ENCODE measurements at regions not wholly inside any gene's neighbourhood (a gene's known extent, or its start where the extent isn't known, plus 50 kb on each side); places are given as distances from the start of the nearest gene placed in this dataset.
"Not testable (repeated sequence)": the region's sequence is repeated elsewhere in the genome, so short reads cannot be mapped to it uniquely, and the experiment has no call there.

DNA sequence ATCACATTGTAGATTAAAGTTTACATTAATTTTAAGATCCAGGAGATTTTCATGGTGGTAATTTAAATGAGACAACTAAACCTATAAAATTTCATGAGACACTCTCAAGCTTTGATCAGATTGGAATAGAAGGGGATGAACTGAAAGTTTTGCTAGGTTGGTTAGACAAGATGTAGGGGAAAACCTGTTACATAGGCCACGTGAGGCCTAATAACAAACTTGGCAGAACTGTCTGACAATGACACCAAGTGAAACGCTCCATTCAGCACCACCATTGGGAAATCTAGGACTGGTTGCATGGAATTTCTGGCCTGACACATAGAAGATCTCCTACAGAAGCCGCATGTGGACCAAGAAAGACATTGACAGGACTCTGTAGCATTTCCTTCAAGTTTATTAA, 87.8 kb upstream of the SLC39A10 start:
- no peak for DNase-seq

DNA sequence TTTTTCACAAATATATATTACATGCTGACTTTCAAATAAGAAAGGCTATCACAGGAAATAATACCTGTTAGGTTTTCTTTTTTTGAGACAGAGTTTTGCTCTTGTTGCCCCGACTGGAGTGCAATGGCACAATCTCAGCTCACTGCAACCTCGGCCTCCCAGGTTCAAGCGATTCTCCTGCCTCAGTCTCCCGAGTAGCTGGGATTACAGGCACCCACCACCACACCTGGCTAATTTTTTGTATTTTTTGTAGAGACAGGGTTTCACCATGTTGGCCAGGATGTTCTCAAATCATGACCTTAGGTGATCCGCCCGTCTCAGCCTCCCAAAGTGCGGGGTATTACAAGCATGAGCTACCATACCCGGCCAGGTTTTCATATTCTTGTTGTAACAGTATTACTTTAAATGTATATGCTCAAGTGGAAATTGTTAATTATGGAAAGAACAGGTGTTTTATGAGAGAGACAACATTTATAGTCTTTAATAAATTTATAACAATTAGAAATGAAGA, 92.3 kb upstream of the SLC39A10 start:
- DNase-seq: not testable (repeated sequence)

DNA sequence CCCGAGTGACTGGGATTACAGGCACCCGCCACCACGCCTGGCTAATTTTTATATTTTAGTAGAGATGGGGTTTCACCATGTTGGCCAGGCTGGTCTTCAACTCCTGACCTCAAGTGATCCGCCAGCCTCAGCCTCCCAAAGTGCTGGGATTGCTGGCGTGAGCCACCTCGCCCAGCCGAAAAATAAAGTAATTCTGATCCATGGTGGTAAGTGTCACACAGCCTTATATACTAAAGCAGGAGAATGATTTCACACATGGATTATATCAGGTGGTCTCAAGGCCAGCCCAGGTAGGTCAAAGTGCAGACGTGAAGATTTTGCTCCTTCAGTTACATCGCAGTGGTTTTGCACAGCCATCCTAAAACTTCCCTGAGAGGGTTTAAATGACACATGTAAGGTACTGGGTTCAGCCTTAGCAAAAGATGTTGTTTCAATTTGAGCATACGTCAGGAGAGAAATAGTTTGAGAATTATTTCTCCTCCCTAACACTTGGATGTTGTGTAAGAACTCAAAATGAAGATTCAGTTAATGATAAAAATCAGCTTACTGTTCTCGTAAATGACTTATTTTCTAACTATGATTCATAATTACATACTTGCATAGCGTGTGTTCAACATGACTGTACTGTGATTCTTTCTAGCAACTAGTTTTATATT, 93.0 kb upstream of the SLC39A10 start:
- DNase-seq: no peak

DNA sequence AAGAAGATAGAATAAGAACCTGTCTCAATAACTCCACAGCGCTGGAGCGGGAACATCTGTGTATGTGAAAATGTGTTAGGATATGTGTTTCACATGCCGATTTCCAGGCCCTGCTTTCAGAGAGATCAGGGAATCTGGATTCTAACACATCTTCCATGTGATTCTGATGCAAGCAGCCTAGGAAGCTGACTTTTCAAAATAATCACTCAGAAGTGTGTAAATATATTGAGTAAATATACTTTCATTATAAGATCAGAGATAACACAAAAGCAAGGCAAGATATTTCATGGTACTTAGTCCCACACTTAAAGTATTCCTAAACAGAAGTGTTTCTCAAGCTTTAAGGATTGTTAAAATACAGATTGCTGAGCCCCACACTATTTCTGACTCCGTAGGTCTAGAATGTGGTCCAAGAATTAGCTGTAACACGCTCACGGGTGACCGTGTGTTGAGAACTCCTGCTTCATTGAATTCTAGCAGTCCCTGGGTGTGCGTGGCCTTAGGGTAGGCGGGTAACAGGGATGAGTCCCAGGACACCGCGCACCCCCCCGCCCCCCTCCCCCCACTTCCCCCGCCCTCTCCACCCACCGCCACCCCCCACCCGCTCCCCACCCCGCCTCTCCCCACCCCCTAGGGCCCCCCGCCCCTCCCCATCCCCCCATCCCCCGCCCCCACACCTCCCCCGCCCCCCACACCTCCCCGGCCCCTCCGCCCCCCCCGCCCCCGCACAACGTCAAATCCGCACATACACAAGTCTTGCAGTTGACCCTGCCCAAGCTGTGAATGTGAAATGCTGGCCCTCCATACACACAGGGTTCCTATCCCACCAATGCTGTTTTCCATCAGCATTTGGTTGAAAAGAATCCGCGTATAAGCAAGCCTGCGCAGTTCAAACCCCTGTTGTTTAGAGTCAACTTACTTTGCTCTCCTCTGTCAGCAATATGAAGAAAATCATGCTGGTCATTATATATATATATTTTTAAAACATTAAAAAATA, 94.2 kb upstream of the SLC39A10 start:
- no peak for DNase-seq

DNA sequence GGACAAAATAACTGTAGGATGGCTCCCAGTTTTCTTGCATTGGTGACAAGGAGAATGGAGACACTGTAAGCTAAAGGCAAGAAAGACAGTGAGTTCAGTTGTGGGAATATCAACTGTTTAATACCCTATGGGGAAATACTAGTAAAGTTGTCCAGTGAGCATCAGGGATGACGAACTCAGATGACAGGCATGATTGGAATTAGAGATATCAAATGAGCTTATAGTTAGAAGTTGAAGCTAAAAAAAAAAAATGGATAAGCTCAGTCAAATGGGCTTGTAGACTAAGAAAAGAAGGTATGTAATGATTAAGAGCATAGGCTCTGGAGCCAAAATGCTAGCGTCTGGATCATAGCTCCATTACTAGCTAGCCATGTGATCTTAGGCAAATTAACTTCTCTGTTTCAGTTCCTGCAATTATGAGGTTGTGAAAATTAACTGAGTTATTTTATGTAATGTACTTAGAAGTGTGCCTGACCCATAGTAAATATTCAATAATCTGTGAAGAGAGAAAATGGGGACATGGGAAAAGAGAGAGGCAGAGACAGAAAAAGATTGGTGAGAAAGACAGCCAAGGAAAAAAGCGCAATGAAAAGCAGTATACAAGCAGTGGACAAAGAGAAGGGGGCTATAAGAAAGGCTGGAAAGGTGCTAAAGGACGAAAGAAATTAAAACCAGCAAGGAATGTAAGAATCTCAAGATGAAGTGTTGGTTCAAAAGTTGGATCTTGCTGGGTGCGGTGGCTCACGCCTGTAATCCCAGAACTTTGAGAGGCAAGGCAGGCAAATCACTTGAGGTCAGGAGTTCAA, 95.7 kb upstream of the SLC39A10 start:
- DNase-seq: no peak

DNA sequence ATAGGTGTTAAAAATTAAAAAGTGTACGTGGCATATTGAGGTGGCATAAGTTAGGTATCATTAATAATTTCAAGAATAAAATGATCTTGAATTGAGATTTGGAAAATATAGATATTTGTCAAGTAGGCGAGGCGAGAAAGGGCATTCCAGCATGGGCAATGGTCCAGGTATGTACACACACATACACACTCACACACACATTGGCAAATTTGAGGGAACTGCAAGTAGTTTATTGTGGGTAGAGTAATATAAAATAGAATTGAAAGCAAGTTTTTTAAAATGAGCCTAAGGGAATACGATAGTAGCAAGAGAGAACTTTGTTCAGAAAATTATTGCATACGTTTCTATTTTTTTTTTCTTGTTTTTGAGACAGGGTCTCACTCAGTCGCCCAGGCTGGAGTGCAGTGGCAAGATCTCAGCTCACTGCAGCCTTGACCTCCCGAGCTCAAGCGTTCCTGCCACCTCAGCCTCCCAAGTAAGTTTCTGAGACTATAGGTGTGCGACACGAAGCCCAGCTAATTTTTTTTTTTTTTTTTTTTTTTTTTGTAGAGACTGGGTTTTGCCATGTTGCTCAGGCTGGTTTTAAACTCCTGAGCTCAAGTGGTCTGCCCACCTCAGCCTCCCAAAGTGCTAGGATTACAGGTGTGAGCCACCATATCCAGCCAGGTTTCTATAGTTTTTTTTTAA, 96.7 kb upstream of the SLC39A10 start:
- no peak for DNase-seq

DNA sequence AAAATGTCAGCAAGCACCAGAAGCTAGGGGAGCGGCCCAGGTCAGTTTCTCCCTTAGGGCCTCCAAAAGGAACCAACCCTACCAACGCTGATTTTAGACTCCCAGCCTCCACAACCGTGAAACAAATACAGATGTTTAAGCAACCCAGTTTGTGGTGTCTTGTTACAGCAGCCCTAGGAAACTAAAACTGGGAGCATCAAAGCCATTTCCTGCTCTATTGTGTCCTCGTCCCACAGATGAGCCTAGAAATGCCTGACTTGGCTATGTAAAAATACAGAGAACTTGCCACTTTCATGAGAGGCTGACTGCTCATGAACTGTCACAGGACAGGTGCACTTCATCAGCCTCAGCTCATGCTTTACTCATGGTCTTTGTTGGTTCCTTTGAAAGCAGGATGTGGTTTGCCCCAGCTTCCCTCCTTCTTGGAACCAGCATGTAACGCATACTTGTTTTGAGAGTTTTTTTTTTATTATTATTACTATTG, 97.6 kb upstream of the SLC39A10 start:
- DNase-seq: no peak

DNA sequence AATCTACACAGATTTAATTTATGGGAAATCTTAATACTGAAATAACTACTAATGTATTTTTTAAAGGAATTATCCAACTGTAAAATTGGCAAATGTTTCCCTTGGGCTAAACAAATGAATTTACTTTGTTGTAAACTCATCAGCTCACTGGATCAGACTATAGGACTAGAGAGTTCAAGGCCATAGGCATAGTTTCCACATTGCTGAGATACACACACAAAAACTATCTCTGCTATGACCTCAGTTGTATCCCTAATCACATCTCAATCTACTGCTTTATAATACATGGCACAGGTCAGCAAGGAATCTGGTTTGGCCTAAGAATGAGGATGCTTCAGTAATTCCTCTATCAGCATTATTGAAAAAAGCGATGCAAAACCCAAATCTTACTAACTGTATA, 101.1 kb upstream of the SLC39A10 start:
- DNase-seq: no peak

DNA sequence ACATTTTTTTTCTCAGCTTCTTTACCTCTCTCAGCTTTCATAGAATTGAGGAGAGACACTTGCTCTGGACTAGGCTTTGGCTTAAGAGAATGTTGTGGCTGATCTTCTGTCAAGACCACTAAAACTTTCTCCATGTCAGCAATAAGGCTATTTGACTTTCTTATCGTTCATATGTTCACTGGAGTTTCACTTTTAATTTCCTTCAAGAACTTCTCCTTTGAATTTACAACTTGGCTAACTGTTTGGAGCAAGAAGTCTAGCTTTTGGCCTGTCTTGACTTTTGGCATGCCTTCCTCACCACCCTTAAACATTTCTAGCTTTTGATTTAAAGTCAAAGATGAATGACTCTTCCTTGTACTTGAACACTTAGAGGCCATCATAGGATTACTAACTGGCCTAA, 104.4 kb upstream of the SLC39A10 start:
- DNase-seq: no peak

DNA sequence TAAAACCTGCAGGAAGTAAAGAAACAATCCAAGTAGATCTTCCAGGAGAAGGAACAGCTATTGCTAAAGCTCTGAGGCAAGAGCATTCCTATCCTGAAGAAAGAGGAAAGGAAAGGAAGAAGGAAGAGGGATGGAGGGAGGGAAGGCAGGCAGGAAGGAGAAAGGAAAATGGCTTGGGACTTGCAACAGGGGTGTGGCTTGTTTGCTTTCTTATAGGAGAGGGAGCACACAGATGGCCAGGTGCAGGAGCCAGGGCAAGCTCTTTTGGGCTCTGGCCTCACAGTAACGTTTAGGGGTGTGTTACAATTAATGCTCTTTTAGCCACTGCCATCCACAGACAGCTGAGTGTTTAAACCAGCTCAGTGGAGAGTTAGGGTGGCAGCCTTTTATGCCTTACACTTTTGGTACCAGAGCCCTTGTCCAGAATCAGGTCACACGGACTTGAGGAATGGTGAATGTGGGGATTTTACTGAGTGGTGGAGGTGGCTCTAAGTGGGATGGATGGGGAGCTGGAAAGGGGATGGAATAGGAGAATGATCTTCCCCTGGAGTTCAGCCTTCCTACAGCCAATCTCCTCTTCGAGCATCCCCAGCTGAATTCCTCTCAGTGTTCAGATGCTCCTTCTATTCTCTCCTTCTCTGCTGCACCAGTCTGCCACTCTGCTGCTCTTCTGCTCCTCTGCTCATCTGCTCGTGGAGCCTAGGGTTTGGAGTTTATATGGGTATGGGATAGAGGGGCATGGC, 108.7 kb upstream of the SLC39A10 start:
- no peak for DNase-seq

DNA sequence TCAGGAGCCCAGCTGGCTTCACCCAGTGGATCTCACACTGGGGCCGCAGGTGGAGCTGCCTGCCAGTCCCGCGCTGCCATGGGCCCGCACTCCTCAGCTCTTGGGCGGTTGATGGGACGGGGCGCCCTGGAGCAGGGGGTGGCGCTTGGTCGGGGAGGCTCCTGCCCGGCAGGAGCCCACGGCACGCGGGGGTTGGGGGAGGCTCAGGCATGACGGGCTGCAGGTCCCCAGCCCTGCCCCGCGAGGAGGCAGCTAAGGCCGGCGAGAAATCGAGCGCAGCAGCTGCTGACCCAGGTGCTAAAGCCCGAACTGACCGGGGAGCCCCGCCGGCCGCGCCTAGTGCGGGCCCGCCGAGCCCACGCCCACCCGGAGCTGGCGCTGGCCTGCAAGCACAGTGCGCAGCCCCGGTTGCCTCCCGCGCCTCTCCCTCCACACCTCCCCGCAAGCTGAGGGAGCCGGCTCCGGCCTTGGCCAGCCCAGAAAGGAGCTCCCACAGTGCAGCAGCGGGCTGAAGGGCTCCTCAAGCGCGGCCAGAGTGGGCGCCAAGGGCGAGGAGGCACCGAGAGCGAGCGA, 109.7 kb upstream of the SLC39A10 start:
- DNase-seq: not testable (repeated sequence)

DNA sequence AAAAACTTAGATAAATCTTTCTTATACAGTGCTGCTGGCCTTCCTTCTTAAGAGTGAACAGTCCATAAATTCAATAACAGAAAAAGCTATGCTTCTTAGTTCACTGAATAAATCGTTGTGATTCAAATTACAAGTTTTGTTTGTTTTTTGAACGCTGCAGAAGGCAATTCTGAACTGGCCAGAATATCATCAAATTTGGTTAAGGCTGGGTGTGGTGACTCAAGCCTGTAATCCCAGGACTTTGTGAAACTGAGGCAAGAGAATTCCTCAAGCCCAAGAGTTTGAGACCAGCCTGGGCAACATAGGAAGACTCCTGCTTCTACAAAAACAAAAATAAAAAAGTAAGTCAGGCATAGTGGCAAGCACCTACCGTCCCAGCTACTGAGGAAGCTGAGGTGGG, 111.2 kb upstream of the SLC39A10 start:
- no peak for DNase-seq

DNA sequence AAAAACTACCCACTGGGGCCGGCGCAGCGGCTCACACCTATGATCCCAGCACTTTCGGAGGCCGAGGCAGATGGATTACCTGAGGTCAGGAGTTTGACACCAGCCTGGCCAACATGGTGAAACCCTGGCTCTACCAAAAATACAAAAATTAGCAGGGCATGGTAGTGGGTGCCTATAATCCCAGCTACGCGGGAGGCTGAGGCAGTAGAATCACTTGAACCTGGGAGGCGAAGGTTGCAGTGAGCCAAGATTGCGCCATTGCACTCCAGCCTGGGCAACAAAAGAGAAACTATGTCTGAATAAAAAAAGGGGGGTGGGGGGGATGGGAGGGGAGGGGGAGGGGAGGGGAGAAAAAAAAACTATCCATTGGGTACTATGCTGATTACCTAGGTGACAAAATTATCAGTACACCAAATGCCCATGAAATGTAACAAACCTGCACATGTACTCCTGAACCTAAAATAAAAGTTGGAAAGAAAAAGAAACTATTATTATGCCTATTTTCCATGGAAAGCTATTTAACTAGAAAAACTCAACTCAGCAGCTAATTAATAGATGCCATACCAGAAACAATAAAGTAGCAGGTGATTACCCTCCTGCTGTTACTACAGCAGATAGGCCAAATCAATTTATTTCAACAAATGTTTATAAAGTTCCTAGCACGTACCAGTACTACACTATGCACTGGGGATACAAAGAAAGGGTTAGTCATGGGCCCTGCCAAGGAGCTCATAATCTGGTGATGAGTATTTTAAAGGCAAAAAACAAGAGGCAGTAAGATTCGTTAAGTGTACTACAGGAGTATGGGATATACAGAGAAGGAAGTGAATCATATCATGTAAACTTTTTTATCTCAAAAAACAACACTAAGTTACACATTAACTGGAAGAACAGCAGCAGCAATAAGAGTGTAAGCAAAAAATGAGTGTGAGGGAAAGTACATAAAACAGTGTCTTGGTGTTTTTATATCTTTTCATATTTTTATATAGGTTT, 112.8 kb upstream of the SLC39A10 start:
- no peak for DNase-seq

DNA sequence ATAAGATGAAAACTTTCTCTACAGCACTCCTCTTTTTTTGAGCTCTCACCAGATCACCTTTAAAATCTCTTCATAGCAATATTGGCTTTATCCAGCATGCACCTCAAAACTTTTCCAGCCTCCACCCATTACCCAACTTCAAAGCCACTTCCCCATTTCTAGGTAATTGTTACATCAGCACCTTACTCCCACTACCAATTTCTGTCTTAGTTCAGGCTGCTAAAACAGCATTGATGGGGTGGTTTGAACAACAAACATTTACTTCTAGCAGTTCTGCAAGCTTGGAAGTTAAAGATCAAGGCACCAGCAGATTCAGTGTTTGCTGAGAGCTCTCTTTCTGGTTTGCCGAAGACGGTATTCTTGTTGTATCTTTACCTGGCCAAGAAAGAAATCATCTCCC, 114.0 kb upstream of the SLC39A10 start:
- no peak for DNase-seq

DNA sequence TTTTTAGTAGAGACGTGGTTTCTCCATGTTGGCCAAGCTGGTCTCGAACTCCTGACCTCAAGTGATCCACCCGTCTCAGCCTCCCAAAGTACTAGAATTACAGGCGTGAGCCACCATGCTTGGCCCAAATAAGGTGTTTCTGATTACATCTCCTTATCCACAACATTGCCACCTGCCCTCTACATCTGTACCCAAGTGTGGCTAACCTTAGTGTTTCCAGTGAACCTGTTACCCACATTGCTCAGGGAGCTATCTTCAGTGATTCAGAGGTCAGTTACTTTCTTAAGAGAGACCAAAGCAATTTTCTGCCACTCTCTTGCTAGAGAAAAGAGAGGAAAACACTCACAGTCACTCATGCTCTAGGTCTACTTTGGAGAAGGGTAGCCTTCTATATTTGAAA, 115.0 kb upstream of the SLC39A10 start:
- no peak for DNase-seq

DNA sequence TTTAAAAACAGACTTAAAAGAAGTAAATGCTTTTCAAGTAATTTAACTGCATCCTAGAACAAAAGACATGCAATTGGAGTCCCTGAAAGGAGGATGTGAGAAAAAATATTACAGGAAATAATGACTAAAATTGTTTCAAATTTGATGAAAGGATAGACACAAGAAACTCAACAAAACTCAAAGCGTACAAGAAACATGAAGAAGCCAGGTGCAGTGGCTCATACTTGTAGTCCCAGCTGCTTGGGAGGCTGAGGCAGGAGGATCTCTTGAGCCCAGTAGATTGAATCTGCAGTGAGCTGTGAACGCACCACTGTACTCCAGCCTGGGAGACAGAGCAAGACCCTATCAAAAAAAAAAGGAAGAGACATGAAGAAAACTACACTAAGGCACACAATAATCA, 118.1 kb upstream of the SLC39A10 start:
- DNase-seq: no peak

DNA sequence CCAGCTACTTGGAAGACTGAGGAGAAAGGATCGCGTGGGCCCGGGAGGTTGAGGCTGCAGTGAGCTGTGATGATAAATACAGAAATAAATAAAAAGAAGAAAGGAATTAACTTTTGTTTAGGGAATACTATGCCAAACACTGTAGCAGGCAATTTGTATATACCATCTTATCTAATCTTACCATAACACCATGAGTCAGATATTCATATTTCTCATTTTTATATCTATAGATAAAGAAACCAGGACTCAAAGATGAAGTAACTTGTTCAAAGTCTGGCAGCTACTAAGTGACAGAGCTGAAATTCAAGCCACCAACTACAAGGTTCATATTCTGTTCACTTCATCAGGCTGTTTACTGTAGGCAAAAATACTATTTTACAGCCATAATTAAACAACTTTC, 119.2 kb upstream of the SLC39A10 start:
- DNase-seq: no peak

DNA sequence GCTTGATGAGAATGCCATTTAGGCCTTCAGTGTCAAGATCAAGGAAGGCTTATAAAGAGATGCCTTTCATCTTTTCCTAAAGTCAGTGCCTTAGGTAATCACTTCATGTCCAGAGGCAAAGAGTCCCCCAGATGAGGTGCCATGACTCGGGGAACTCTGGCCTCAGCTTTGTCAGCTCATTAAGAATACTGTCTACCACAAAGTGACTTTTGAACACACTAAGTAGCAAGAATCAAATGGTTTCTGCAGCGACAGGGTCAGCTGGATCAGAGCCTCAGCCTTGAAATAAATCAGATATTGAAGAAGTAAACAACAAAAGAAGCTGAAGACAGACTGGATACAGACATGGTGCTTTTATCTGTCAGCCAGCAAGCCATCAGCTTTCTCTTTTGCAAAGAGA, 120.1 kb upstream of the SLC39A10 start:
- no peak for DNase-seq

DNA sequence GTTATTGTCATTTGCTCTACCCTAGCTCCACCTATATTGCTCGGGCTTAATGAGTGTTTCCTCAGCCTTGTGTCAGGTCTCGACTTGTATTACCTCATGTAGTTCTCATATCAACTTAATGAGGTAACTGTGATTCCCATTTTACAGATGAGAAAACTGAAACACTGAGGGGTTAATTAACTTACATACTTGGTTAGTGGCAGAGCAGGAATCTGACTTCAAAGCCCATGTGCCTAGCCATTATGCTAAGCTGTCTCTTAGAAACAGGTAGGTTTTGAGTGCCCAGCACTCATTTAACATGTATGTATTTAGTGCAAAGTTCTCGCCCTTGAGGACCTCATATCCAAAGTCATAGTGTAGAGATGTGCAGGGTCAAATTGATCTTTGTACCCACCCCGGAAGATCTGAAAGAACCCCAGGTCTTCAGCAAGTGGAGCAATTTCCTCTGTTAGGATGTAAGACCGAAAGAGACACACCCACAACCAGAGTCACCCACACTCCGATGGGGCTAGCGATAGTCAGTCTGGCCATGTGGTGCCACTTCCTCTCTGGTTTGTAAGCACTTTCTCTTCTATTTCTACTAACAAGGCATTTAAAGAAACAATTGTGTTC, 121.0 kb upstream of the SLC39A10 start:
- no peak for DNase-seq

DNA sequence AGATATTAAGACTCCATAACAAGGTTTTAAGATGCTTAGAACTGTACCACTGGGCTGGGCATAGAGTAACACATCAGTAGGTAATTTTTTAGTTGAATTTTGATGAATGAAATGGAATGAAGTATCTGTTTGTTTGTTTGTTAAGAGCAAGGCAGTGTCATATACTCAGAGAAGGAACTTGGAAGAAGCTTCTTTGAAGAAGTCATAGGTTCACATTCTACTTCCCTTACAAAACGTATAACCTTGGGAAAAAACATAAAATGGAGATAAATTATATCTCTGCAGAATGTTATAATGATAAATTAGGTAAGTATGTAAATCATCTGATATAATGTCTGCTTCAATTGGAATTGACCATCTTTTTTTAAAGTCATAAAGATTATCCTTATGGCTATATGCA, 122.1 kb upstream of the SLC39A10 start:
- DNase-seq: no peak

Measured in NCI-H2029 treated with DMSO at 0.1 percent for 48 hours (cell line).